Heart left ventricle (tissue), 16 donors: ENCODE measurements at regions not wholly inside any gene's neighbourhood (a gene's known extent, or its start where the extent isn't known, plus 50 kb on each side); places are given as distances from the start of the nearest gene placed in this dataset.

Experiments
- ATAC-seq, 4 donors: fragments of 200-7000 bp; cut with Tn5 transposase; one replicate each; pipeline ENCODE4 v1.9.1; 2020 to 2022; ENCODE audit warnings: moderate library complexity in 4 of 4, mild to moderate bottlenecking in 3 of 4, moderate number of reproducible peaks in 1 of 4
- DNase-seq, 5 donors: peaks; one replicate each; pipeline ENCODE4 v3.0.0-alpha.2; 2020
- H3K27ac ChIP-seq, 12 donors: fragments of 200-600 bp; sonication (generic) in 4 of 12; one replicate each; pipeline versions ENCODE4 v1.5.0 to v1.8.0; 2016 to 2022; ENCODE audit warnings: mild to moderate bottlenecking in 2 of 12
- H3K27me3 ChIP-seq, 9 donors: fragments of 200-600 bp; sonication (generic) in 2 of 9; one replicate each; pipeline versions ENCODE4 v1.5.1 to v1.8.0; 2016 to 2022; ENCODE audit warnings: mild to moderate bottlenecking in 3 of 9
- H3K36me3 ChIP-seq, 9 donors: fragments of 200-600 bp; sonication (generic) in 2 of 9; one replicate each; pipeline versions ENCODE4 v1.5.0 to v1.8.0; 2018 to 2022; ENCODE audit warnings: mild to moderate bottlenecking in 2 of 9
- H3K4me1 ChIP-seq, 12 donors: fragments of 200-600 bp; sonication (generic) in 4 of 12; one replicate each; pipeline versions ENCODE4 v1.5.0 to v1.8.0; 2016 to 2022; ENCODE audit warnings: mild to moderate bottlenecking in 3 of 12
- H3K4me3 ChIP-seq, 12 donors: fragments of 200-600 bp; sonication (generic) in 4 of 12; one replicate each; pipeline versions ENCODE4 v1.5.0 to v1.8.0; 2017 to 2022; ENCODE audit warnings: mild to moderate bottlenecking in 9 of 12, moderate library complexity in 4 of 12
- H3K9me3 ChIP-seq, 12 donors: fragments of 200-600 bp; sonication (generic) in 4 of 12; one replicate each; pipeline versions ENCODE4 v1.5.0 to v1.8.0; 2016 to 2022; ENCODE audit warnings: mild to moderate bottlenecking in 1 of 12
- POLR2A ChIP-seq, 2 donors: fragments of 450-650 bp; IDR thresholded peaks; one replicate each; pipeline ENCODE4 v1.6.1; 2017; ENCODE audit warnings: antibody characterized with exemption in 2 of 2, mild to moderate bottlenecking in 2 of 2, moderate library complexity in 2 of 2
- WGBS, 4 donors: extraction: QIAGEN DNeasy Blood & Tissue Kit in 2 of 4; methylation state at CpG; one replicate each; pipeline versions ENCODE4 v1.1.5 to v1.1.7; 2013 to 2018; 5-methylcytosine and 5-hydroxymethylcytosine counted together
- intact Hi-C, 10 donors: fragments of 100-400 bp; cut with DNase I; formaldehyde crosslinking; loops; one replicate each; pipeline versions ENCODE4 v1.11.1 to v1.14.2; 2022
- TF ChIP-seq, protein P1 (sequence below), 12 donors: fragments of 200-600 bp; sonication (generic) in 4 of 12; IDR thresholded peaks; one replicate each; pipeline versions ENCODE4 v1.5.0 to v1.8.0; 2018 to 2022; ENCODE audit warnings: antibody characterized with exemption in 12 of 12, mild to moderate bottlenecking in 5 of 12
- donor health status: ischemic (EF 13 %, LVEDD 7.1; RV severe dilation, severe dysfunction).
- donor health status: healthy with polysubstance abuse.
- donor health status: DM: no; HTN: yes; CAD: no.
- donor health status: DM: no; HTN: no; CAD: no.
- donor health status: ischemic (EF 25% LVEDD 6.9; RV normal size, moderate dysfunction).
- donor health status: ischemic (EF 25% LVEDD 5.7; RV mildly dilated, moderate dysfunction).
- donor health status: healthy.
- donor health status: DM: yes; HTN: yes; CAD: no.
- donor health status: ischemic (EF 35%, LVEDD 5.7; RV mildly dilated, moderate dysfunction).
- donor health status: nonischemic (EF 11% LVEDD 7.7; RV severe dilation, severe dysfunction).
- donor health status: DM: yes; HTN: yes; CAD: no.
- donor health status: PGD.
- donor health status: ischemic (EF 29% LVEDD 5.4; RV normal size, mild dysfunction).
- donor health status: nonischemic (EF 23%, LVEDD 6.1; RV moderate dilation, normal function).

DNA sequence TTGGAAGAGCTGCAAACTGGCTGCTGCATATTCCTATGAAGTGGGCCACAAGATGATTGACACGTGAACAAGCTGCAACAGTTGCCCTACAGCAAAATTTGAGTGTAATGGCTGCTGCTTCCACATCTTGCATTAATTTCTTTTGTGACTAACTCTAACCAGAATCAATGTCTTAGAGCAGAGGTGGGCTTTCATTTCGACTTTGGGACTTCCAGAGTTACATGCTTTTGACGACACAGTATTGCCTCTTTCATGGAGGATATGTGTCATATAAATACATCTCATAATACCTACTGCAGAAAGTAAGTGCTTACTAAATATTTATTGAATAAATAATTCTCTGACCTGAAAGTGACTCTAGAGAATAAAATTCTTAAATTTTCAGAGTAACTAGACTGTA, 340.7 kb upstream of the KCNH8 start:
- no peaks in the 10 kb centered on the region for H3K36me3 ChIP-seq
- no peak overlapping the region for H3K27ac ChIP-seq
- H3K4me3 ChIP-seq, result no peak overlapping the region
- intact Hi-C loops, result loop anchor here in 1 of 10 donors (10.0 kb wide), 1 partner anchor 57 kb away; no protein-coding TSS in a partner anchor
- H3K9me3 ChIP-seq, result no peaks in the 10 kb centered on the region
- DNase-seq (no peak), ATAC-seq (no peak)
- 66 to 78% (median 72%) methylated on average over 3 of the region's 3 CpGs for WGBS, 4 donors
- TF ChIP-seq POLR2A (IDR thresholded peaks at IDR 0.05), result no peak
- TF ChIP-seq, protein P1, sequence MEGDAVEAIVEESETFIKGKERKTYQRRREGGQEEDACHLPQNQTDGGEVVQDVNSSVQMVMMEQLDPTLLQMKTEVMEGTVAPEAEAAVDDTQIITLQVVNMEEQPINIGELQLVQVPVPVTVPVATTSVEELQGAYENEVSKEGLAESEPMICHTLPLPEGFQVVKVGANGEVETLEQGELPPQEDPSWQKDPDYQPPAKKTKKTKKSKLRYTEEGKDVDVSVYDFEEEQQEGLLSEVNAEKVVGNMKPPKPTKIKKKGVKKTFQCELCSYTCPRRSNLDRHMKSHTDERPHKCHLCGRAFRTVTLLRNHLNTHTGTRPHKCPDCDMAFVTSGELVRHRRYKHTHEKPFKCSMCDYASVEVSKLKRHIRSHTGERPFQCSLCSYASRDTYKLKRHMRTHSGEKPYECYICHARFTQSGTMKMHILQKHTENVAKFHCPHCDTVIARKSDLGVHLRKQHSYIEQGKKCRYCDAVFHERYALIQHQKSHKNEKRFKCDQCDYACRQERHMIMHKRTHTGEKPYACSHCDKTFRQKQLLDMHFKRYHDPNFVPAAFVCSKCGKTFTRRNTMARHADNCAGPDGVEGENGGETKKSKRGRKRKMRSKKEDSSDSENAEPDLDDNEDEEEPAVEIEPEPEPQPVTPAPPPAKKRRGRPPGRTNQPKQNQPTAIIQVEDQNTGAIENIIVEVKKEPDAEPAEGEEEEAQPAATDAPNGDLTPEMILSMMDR (IDR thresholded peaks at IDR 0.05), result no peak
- H3K4me1 ChIP-seq, result no peaks in the 10 kb centered on the region
- no peaks in the 10 kb centered on the region for H3K27me3 ChIP-seq

DNA sequence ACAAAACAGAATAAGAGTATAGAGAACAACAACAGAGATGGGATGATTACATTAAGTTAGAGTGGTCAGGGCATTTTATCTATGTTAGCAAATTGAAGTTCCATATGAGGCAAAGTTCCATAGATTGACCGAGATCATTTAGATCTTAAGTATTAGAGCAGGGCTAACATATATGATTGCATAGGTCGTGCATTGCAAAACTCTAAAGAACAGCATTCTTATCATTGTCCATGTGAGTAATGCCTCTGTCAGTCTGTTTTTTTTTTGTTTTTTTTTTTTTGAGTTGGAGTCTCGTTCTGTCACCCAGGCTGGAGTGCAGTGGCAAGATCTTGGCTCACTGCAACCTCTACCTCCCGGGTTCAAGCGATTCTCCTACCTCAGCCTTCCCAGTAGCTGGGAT, 341.7 kb upstream of the KCNH8 start:
- no peaks in the 10 kb centered on the region for H3K36me3 ChIP-seq
- 73 to 75% (median 74%) methylated on average over 5 of the region's 5 CpGs for WGBS, 4 donors
- no peak overlapping the region for H3K4me3 ChIP-seq
- H3K27me3 ChIP-seq, result no peaks in the 10 kb centered on the region
- H3K27ac ChIP-seq, result no peak overlapping the region
- H3K9me3 ChIP-seq, result no peaks in the 10 kb centered on the region
- TF ChIP-seq, protein P1 (IDR thresholded peaks at IDR 0.05), result no peak
- no peak for TF ChIP-seq POLR2A (IDR thresholded peaks at IDR 0.05)
- DNase-seq (no peak), ATAC-seq (no peak)
- H3K4me1 ChIP-seq, result no peaks in the 10 kb centered on the region
- intact Hi-C loops, result loop anchor here in 1 of 10 donors (10.0 kb wide), 1 partner anchor 58 kb away; no protein-coding TSS in a partner anchor

DNA sequence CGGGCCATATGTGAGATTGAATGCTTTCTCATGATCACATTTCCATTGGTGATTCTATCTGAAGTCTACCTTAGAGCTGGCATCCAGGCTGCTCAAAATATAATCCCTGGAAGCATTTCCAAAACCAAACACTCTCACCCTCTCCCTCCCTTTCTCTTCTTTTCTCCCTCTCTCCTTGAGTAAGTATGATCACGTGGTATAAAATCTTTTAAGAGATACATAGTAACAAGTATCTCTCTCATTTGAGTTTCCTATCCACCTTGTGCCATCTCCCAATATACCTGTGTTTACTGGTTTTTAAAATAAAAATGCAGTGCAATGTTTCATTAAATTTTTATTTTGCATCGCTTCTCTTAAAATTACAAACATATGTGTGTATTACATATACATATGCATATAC, 350.9 kb upstream of the KCNH8 start:
- H3K9me3 ChIP-seq, result no peaks in the 10 kb centered on the region
- no peak overlapping the region for H3K4me3 ChIP-seq
- no peak for TF ChIP-seq POLR2A (IDR thresholded peaks at IDR 0.05)
- TF ChIP-seq, protein P1 (IDR thresholded peaks at IDR 0.05), result no peak
- whole genome bisulfite sequencing, 4 donors, result 76 to 81% (median 78%) methylated on average over 3 of the region's 3 CpGs
- H3K27me3 ChIP-seq, result no peaks in the 10 kb centered on the region
- DNase-seq, result no peak
- H3K36me3 ChIP-seq, result no peaks in the 10 kb centered on the region
- ATAC-seq, result no peak
- no peak overlapping the region for H3K27ac ChIP-seq
- no peaks in the 10 kb centered on the region for H3K4me1 ChIP-seq
- intact Hi-C loops, result no loop called here

DNA sequence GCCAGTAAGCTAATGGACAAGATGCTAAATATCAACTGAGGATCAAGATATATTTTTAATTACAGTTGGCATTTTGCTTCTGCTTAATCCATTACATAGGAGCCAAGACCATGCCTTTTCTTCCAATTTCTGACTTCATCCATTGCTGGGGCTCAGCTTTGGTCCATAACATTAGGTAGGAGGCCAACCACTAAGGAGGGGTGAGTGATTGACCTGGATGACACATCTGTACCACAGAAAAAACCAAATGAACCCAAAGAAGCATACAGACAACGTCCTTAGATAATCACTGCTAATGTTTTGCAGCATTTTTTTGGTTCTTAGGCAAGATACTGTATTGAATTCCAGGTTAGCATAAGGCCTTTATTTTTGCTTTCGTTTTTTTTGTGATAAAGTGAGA, 353.2 kb upstream of the KCNH8 start:
- ATAC-seq (no peak), DNase-seq (no peak)
- H3K4me3 ChIP-seq, result no peak overlapping the region
- H3K27me3 ChIP-seq, result no peaks in the 10 kb centered on the region
- TF ChIP-seq POLR2A (IDR thresholded peaks at IDR 0.05), result no peak
- TF ChIP-seq, protein P1 (IDR thresholded peaks at IDR 0.05), result no peak
- no peak overlapping the region for H3K27ac ChIP-seq
- H3K9me3 ChIP-seq, result no peaks in the 10 kb centered on the region
- no peaks in the 10 kb centered on the region for H3K36me3 ChIP-seq
- intact Hi-C loops, result no loop called here
- WGBS, 4 donors, result 32 to 47% (median 40%) methylated on average over 2 of the region's 2 CpGs
- no peaks in the 10 kb centered on the region for H3K4me1 ChIP-seq
